ENCODE measurements at regions not wholly inside any gene's neighbourhood (a gene's known extent, or its start where the extent isn't known, plus 50 kb on each side); places are given as distances from the start of the nearest gene placed in this dataset.

DNA sequence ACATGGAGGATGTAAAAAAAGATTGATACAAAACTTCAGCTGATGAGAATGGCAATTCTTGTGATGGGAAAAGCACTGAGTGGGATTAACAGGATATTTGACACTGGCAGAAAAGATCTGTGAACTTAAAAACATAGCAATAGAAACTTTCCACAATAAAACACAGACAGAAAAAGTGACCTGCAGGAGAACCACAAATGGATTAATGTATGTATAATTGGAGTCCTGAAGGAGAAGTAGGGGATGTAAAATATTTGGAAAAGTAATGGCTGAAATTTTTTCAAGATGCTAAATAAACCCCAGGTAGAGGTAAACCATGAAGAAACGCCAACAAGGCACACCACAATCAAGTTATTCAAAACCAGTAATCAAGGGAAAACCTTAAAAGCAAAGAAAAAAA lies 130.8 kb upstream of the C14orf180 start:
- no peak for DNase-seq (ENCODE audit: low read depth in 2 of 3, low spot score in 1 of 3)

DNA sequence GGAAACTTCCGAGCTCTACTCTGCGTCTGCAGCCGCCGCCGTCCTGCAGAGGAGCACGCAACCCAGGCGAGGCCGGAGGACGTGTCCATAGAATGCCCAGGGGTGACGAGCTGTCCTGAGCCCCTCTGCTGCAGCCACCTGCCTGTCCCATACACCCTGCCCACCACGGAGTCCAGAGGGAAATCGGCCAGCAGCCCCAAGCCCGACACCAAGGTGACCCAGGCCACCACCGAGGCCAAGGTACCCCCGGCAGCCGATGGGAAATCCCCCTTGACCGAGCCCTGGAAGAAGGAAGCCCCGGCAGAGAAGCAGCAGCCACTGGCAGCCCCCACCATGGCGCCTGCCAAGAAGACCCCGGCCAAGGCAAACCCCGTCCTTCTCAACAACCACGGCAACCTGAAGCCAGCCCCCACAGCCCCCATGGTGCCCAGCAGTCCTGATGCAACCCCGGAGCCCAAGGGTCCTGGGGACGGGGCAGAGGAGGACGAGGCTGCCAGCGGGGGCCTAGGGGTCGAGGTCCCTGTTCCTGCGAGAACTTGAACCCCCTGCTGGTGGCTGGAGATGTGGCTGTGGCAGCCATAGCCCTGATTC lies 128.7 kb upstream of the C14orf180 start:
- no peak for DNase-seq (ENCODE audit: low read depth in 2 of 3, low spot score in 1 of 3)

GRCh38 chr14:104451474-104451873 lies 128.1 kb upstream of the C14orf180 start:
- no peak for DNase-seq (ENCODE audit: low read depth in 2 of 3, low spot score in 1 of 3)

DNA sequence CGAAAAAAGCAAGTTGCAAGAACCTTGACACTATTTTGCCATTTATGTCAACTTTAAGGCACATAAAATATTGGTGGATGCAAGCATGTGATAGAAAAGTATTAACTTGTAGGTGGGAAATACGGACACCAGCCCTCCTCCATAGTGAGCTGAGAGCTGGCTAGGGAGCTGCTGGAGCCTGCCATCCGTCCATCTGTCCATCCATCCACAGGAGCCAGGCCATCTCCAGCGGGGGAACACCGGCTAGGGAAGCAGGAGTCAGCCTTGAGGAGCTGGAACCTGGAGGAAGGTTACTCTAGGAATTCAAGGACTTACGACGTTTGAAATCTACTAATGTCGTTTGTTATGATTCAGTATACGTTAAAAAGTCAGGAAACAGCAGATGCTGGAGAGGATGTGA lies 120.7 kb upstream of the C14orf180 start:
- no peak for DNase-seq (ENCODE audit: low read depth in 2 of 3, low spot score in 1 of 3)

- no peak for DNase-seq (ENCODE audit: low read depth in 2 of 3, low spot score in 1 of 3)
Measured at GRCh38 chr14:104460791-104461651, 118.5 kb upstream of the C14orf180 start.

- no peak for DNase-seq (ENCODE audit: low read depth in 2 of 3, low spot score in 1 of 3)
Measured at GRCh38 chr14:104461676-104462449, 117.7 kb upstream of the C14orf180 start.

DNA sequence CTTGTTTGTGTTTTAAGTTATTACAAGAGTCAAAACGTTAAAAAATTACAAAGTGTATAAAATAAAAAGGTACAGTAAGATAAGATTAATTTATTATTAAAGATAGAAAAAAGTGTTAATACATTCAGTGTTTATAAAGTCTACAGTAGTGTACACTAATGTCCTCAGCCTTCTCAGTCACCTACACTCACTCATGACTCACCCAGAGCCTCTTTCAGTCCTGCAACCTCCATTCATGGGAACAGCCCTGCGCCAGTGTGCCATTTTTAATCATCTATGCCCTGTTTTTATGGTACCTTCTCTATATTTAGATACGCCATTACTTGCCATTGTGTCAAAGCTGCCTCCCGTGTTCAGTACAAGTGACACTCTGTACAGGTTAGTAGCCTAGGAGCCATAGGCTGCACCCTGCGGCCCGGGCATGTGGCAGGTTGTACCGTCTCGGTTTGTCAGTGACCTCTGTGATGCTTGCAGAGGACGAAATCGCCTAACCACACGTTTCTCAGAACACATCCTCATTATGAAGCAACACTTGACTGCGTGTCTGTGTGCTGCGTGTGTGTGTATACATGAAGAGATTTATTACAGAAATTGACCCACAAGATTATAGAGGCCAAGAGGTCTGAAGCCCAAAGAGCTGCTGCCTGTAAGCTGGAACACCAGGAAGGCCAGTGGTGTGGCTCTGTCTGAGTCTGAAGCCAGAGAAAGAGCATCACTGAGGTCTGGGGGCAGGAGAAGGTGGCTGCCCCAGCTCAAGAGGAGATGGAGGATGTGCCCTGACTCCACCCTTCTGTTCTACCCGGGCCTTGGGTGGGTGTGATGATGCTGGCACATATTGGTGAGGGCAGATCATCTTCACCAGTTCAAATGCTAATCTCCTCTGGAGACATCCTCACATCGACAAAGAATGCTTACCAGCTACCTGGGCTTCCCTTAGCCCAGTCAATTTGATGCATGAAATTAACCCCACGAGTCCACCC lies 116.6 kb upstream of the C14orf180 start:
- DNase-seq (ENCODE audit: low read depth in 2 of 3, low spot score in 1 of 3), result no peak

DNA sequence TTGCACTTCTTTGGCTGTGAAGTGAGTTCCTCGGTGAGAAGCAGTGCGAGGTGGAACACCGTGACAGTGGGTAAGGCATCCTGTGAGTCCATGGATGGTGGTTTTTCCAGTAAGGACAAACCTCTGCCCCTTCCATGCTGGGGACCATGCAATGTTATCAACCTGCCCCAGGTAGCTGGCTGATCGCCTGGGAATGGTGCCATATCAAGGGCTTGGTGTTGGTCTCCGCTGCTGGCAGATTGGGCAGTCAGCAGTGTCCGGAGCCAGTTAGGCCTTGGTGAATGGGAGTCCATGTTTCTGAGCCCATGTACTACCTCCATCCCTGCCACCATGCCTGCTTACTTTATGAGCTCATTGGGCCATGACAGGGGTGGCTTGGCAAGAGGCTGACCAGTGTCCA lies 114.7 kb upstream of the C14orf180 start:
- DNase-seq (ENCODE audit: low read depth in 2 of 3, low spot score in 1 of 3), result no peak

DNA sequence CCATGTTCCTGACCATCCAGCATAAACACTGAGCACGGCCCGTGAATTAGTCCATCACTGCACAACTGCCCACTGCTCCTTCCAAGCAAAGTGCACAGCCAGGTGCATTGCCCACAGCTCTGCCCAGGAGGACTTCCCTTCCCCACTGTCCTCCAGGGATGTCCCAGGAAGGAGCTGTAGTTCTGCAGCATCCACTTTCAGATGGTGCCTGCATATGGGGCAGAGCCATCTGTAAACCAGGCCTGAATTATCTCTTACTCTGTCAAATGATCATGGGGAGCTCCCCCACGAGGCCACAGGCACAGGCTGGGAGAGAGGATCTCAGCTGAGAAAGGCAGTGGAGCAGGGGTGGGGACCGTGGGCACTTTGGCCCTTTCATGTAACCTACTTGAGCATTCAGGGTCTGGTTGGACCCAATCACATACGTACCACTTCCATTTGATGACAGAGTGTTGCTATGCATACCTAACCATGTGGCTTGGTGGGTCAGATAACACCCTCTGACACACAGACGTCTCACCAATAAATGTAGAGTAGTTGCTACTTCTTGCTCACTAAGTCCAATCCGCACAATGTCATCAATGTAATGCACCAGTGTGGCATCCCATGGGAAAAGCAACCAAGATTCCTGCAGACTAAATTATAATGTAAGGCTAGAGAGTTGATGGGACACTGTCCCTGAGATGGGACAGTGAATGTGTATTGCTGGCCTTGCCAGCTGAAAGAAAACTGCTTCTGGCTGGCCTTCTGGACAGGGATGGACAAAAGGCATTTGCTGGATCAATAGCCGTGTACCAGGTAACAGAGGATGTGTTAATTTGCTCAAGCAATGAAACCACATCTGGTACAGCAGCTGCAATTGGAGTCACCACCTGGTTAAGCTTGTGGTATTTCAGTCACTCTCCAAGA lies 113.8 kb upstream of the C14orf180 start:
- no peak for DNase-seq (ENCODE audit: low read depth in 2 of 3, low spot score in 1 of 3)

GRCh38 chr14:104467236-104467635 lies 112.3 kb upstream of the C14orf180 start:
- no peak for DNase-seq (ENCODE audit: low read depth in 2 of 3, low spot score in 1 of 3)

GRCh38 chr14:104467641-104468040 lies 111.9 kb upstream of the C14orf180 start:
- no peak for DNase-seq (ENCODE audit: low read depth in 2 of 3, low spot score in 1 of 3)

DNA sequence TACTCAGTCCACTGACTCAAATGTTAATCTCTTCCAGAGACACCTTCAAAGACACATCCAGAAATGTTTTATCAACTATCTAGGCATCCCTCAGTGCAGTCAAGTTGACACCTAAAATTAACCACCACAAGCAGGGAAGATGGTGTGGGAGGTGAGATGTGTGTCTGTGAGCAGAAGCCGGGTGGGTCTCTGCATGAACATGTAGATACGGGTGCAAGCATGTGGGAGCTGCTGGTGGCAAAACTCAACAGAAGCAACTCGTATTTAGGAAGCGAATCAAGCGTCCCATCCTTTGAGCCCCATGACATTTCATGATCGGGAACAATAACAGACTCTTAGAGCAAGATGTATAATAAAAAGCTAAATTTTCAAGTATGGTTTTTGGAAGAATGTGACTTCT lies 110.0 kb upstream of the C14orf180 start:
- no peak for DNase-seq (ENCODE audit: low read depth in 2 of 3, low spot score in 1 of 3)

- no peak for DNase-seq (ENCODE audit: low read depth in 2 of 3, low spot score in 1 of 3)
Measured at GRCh38 chr14:104470588-104470987, 109.0 kb upstream of the C14orf180 start.

DNA sequence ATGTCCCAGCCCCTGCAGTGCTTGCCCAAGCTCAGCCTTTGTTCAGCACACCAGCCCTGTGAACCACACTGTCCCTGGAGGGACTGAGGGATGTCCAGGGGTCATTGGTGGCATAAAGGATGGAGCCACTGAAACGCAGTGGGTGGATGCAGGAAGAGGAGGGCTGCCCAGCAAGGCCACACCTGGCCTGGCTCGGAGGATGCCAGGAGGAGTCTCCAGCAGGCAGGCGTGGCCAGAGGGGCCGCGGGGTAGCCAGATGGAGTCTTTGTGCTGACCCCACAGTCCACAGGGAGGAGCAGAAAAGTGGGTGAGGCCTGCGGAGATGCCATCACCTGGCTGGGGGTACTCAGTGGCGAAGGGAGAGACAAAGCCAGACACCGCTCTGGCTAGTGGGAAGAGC lies 108.5 kb upstream of the C14orf180 start:
- no peak for DNase-seq (ENCODE audit: low read depth in 2 of 3, low spot score in 1 of 3)

DNA sequence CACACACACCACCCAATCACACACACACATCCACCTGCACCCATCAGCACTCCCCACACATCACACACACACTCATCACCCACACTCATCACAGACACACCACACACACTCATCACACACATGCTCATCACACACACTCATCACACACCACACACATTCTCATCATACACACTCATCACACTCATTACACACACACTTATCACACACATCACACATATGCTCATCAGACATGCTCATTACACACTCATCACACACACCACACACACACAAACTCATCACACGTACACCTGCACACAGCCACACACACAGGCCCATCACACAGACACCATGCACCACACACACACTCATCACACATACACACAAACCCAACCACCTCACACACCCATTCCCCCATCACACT lies 107.5 kb upstream of the C14orf180 start:
- DNase-seq (ENCODE audit: low read depth in 2 of 3, low spot score in 1 of 3), result no peak

DNA sequence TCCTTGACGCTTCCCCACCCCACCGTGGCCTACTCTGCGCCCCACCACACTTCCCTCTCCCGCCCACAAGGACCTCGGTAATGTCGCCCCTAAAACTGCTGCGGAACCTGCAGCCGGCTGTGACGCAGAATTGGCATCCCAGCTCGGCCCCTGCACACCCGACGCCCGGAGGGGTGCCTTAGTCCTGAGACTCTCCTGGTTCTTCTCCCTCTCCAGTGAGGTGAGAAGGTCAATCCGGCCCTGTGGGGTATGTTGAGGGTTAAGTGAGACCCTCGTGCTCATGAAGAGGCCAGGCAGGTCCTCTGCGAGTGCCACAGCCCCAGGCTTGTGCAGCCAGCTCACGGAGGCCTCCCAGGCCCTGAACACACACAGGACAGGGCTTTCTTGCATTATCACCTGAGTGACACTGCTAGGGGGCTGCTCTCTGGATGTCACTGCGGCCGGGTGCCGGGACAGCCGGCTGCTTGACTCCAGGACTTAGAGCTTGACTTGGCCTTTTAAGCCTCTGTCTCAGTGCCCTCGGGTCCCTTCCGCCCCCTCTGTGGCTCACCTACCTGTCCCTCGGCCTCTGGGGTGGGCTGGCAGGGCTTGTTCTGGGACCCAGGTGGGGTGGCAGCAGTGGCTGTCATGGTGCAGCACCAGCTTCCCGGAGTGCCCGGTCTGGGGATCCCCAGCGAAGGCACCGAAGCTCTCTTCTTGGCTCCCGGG lies 106.9 kb upstream of the C14orf180 start:
- no peak for DNase-seq (ENCODE audit: low read depth in 2 of 3, low spot score in 1 of 3)

DNA sequence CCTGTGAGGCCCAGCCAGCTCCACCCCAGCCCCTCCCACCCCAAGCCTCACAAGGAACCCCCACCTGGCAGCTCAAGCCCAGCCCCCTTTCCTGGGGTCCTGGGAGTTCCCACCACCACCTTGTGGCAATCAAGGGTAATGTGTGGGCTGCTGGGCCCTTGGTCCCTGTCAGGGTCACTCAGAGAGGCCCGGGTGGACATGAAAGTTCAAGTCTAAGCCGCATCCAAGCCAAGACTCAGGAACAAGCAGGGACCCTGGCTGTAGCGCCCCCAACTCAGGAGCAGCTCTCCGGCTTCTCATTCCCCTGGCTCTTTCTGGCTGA lies 106.4 kb upstream of the C14orf180 start:
- DNase-seq (ENCODE audit: low read depth in 2 of 3, low spot score in 1 of 3), result no peak

DNA sequence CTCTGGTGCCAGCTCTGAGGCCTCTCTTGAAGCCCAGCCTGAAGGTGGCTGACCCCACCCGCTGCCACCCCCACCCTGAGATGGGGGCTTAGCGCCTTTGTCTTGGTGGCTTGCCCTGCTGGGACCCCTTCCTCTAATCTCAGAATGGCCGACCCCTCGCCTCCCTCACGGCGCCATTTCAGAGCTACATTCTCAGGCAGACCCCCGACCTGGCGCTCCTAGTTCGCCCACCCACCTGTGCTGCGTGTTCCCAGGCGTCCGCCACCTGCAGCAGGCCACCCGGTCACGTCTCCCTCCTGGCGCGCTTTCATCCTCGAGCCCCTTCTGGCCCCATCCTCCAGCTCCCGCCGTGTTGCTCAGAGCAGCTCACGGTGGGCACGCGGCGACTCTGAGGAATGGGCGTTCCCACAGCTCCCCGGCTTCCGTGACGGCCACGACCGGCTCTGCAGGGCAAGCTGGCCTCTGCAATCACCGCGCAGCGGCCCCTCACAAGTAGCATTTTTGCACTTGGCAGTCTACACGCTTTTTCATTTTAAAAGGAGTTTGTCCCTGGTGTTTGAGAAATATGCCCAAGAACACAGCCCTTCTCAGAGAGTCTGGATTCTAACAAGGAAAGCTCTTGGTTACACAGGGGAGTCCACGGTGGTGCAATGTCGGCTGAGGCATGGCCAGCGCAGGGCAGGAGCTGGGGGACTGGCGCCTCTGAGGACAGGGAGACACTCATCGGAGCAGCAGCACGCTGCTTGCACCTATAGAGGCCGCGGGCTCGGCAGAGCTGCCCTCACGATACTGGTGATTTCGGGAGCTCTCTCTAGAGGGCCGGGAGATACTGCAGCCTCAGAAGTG lies 105.7 kb upstream of the C14orf180 start:
- no peak for DNase-seq (ENCODE audit: low read depth in 2 of 3, low spot score in 1 of 3)

Data from stimulated activated CD4-positive, alpha-beta T cell treated with anti-CD3 and anti-CD28 coated beads, Interleukin-12 subunit alpha, Interleukin-12 subunit beta, amount 100 ng/mL, for 48 hours (primary cell).